ENCODE measurements at regions not wholly inside any gene's neighbourhood (a gene's known extent, or its start where the extent isn't known, plus 50 kb on each side); places are given as distances from the start of the nearest gene placed in this dataset.

DNA sequence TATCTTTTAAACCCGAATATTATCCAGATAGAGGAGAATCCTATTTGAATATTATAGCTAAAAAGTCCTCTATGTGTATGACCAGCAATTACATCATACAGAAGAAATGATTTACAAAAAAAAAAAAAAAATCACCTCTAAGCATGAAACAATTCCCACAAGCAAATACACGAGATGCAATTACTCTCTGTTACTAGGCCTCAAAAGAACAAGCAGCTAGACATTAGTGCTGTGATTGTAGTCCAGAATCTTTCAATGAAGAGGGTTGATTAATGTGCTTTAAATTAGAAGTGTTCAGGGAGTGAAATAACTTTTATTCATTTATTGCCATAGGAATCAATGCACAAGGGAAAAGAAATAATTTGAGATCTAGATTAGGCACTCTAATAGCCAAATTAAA, 1379.5 kb upstream of the GBE1 start:
- Histone ChIP-seq H3K4me2 (ENCODE audit: low read length) (no peak overlapping the region), H3K4me3 (ENCODE audit: low read length) (no peak overlapping the region), H4K5ac (ENCODE audit: low read length) (no peak overlapping the region), H2AK5ac (ENCODE audit: low read length) (no peak overlapping the region), H2BK5ac (ENCODE audit: low read length) (no peak overlapping the region), H3K18ac (ENCODE audit: low read length) (no peak overlapping the region), H3K79me1 (ENCODE audit: low read length) (no peaks in the 10 kb centered on the region), H3K27ac (ENCODE audit: low read depth, low read length) (no peak overlapping the region), H3K56ac (ENCODE audit: low read length) (no peak overlapping the region), H3K4ac (ENCODE audit: low read depth, low read length) (no peak overlapping the region), H3K4me1 (ENCODE audit: control insufficient read depth, low read depth, low read length) (no peaks in the 10 kb centered on the region), H3K9ac (ENCODE audit: low read length) (no peak overlapping the region), H3K36me3 (ENCODE audit: control insufficient read depth, insufficient read depth, low read length) (no peaks in the 10 kb centered on the region), H2BK15ac (replicated peaks; ENCODE audit: low read depth) (no peak overlapping the region), H3K23ac (ENCODE audit: low read length) (no peak overlapping the region), H4K8ac (ENCODE audit: low read depth, low read length) (no peak overlapping the region), H2BK120ac (ENCODE audit: low read depth, low read length) (no peak overlapping the region), H3K27me3 (ENCODE audit: insufficient read depth, low read length, poor library complexity) (no peaks in the 10 kb centered on the region), H3K79me2 (ENCODE audit: control insufficient read depth, insufficient read depth, low read length) (no peaks in the 10 kb centered on the region)
- no CpG with 5 or more reads among the region's 2 CpGs for WGBS (ENCODE audit: extremely low coverage, insufficient coverage, low lambda C conversion rate)
- DNase-seq = no peak

DNA sequence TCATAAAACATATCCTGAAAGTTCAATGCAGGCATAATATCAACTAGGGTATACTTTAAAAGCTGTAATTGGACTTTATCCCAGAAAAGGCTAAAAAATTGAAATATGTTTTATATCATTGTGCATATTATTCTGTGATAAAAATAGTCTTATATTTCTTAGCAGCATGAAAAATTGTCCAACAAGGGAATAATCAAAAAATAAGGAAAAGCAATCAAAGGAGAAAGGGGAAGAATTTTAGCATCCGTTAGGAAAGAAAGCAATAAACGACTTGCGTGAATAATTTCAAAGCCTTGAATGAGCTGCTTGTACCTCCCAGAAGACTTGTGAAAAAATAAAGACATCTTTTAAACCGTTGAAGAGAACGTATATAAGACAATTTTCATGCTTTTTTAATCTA, 1369.8 kb upstream of the GBE1 start:
- Histone ChIP-seq H3K56ac (ENCODE audit: low read length) (no peak overlapping the region), H3K36me3 (ENCODE audit: control insufficient read depth, insufficient read depth, low read length) (no peaks in the 10 kb centered on the region), H3K18ac (ENCODE audit: low read length) (no peak overlapping the region), H3K79me2 (ENCODE audit: control insufficient read depth, insufficient read depth, low read length) (no peaks in the 10 kb centered on the region), H3K4me2 (ENCODE audit: low read length) (no peak overlapping the region), H3K27ac (ENCODE audit: low read depth, low read length) (no peak overlapping the region), H3K23ac (ENCODE audit: low read length) (no peak overlapping the region), H3K4me1 (ENCODE audit: control insufficient read depth, low read depth, low read length) (no peaks in the 10 kb centered on the region), H3K4ac (ENCODE audit: low read depth, low read length) (no peak overlapping the region), H2BK120ac (ENCODE audit: low read depth, low read length) (no peak overlapping the region), H2AK5ac (ENCODE audit: low read length) (no peak overlapping the region), H2BK5ac (ENCODE audit: low read length) (no peak overlapping the region), H3K9ac (ENCODE audit: low read length) (no peak overlapping the region), H4K8ac (ENCODE audit: low read depth, low read length) (no peak overlapping the region), H3K79me1 (ENCODE audit: low read length) (no peaks in the 10 kb centered on the region), H3K4me3 (ENCODE audit: low read length) (no peak overlapping the region), H4K5ac (ENCODE audit: low read length) (no peak overlapping the region), H3K27me3 (ENCODE audit: insufficient read depth, low read length, poor library complexity) (no peaks in the 10 kb centered on the region), H2BK15ac (replicated peaks; ENCODE audit: low read depth) (no peak overlapping the region)
- DNase-seq = no peak
- WGBS (ENCODE audit: extremely low coverage, insufficient coverage, low lambda C conversion rate) = no CpG with 5 or more reads among the region's 5 CpGs

DNA sequence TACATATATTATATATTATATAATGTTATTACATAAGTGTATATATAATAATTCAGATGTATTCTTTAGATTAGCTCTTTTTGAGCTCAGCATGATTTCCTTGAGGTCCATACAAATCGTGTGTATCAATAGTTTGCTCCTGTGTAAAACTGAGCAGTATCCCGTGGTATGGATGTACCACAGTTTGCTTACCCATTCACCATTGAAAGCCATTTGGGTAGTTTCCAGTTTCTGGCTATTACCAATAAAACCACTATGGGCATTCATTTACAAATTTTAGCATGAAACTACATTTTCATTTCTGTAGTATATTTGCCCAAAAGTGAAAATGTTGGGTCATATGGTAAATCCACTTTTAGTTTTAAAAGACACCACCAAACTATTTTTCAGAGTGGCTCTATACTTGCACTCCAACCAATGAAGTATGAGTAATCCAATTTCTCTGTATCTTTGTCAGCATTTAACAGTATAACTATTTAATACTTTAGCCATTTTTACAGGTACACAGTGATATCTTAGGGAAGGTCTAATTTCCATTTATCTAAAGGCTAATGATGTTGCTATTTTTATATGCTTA, 1361.4 kb upstream of the GBE1 start:
- Histone ChIP-seq H3K4me2 (ENCODE audit: low read length) (no peak overlapping the region), H3K79me2 (ENCODE audit: control insufficient read depth, insufficient read depth, low read length) (no peaks in the 10 kb centered on the region), H3K79me1 (ENCODE audit: low read length) (no peaks in the 10 kb centered on the region), H3K56ac (ENCODE audit: low read length) (no peak overlapping the region), H3K4me1 (ENCODE audit: control insufficient read depth, low read depth, low read length) (no peaks in the 10 kb centered on the region), H3K9ac (ENCODE audit: low read length) (no peak overlapping the region), H3K18ac (ENCODE audit: low read length) (no peak overlapping the region), H4K5ac (ENCODE audit: low read length) (no peak overlapping the region), H3K4me3 (ENCODE audit: low read length) (no peak overlapping the region), H3K23ac (ENCODE audit: low read length) (no peak overlapping the region), H2AK5ac (ENCODE audit: low read length) (no peak overlapping the region), H2BK15ac (replicated peaks; ENCODE audit: low read depth) (no peak overlapping the region), H3K36me3 (ENCODE audit: control insufficient read depth, insufficient read depth, low read length) (no peaks in the 10 kb centered on the region), H3K27ac (ENCODE audit: low read depth, low read length) (no peak overlapping the region), H3K27me3 (ENCODE audit: insufficient read depth, low read length, poor library complexity) (no peaks in the 10 kb centered on the region), H4K8ac (ENCODE audit: low read depth, low read length) (no peak overlapping the region), H2BK120ac (ENCODE audit: low read depth, low read length) (no peak overlapping the region), H2BK5ac (ENCODE audit: low read length) (no peak overlapping the region), H3K4ac (ENCODE audit: low read depth, low read length) (no peak overlapping the region)
- WGBS (ENCODE audit: extremely low coverage, insufficient coverage, low lambda C conversion rate) = no CpG with 5 or more reads among the region's 2 CpGs
- DNase-seq = no peak

DNA sequence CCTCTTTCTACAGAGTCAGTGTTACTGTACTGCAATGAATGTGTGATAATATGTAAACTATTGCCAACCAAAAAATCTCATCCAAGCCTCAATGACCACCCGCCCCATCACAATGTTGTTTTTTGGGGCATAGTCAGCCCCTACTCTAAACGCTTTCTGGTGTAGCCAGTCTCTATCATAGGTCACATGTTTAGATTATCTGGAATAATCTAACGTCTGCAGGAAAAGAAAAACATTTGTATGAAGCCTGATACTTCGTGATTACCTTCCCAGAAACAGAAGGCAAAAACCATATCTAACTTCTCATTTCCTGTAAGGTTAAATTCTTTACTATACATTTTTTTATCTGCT, 1331.8 kb upstream of the GBE1 start:
- Histone ChIP-seq H2BK120ac (ENCODE audit: low read depth, low read length) (no peak overlapping the region), H4K8ac (ENCODE audit: low read depth, low read length) (no peak overlapping the region), H3K18ac (ENCODE audit: low read length) (no peak overlapping the region), H3K4me3 (ENCODE audit: low read length) (no peak overlapping the region), H4K5ac (ENCODE audit: low read length) (no peak overlapping the region), H3K4me2 (ENCODE audit: low read length) (no peak overlapping the region), H2BK15ac (replicated peaks; ENCODE audit: low read depth) (no peak overlapping the region), H3K27ac (ENCODE audit: low read depth, low read length) (no peak overlapping the region), H3K9ac (ENCODE audit: low read length) (no peak overlapping the region), H2AK5ac (ENCODE audit: low read length) (no peak overlapping the region), H3K23ac (ENCODE audit: low read length) (no peak overlapping the region), H2BK5ac (ENCODE audit: low read length) (no peak overlapping the region), H3K36me3 (ENCODE audit: control insufficient read depth, insufficient read depth, low read length) (no peaks in the 10 kb centered on the region), H3K79me2 (ENCODE audit: control insufficient read depth, insufficient read depth, low read length) (no peaks in the 10 kb centered on the region), H3K56ac (ENCODE audit: low read length) (no peak overlapping the region), H3K4me1 (ENCODE audit: control insufficient read depth, low read depth, low read length) (no peaks in the 10 kb centered on the region), H3K27me3 (ENCODE audit: insufficient read depth, low read length, poor library complexity) (no peaks in the 10 kb centered on the region), H3K79me1 (ENCODE audit: low read length) (no peaks in the 10 kb centered on the region), H3K4ac (ENCODE audit: low read depth, low read length) (no peak overlapping the region)
- WGBS (ENCODE audit: extremely low coverage, insufficient coverage, low lambda C conversion rate) = no CpG with 5 or more reads among the region's 4 CpGs
- DNase-seq = no peak

DNA sequence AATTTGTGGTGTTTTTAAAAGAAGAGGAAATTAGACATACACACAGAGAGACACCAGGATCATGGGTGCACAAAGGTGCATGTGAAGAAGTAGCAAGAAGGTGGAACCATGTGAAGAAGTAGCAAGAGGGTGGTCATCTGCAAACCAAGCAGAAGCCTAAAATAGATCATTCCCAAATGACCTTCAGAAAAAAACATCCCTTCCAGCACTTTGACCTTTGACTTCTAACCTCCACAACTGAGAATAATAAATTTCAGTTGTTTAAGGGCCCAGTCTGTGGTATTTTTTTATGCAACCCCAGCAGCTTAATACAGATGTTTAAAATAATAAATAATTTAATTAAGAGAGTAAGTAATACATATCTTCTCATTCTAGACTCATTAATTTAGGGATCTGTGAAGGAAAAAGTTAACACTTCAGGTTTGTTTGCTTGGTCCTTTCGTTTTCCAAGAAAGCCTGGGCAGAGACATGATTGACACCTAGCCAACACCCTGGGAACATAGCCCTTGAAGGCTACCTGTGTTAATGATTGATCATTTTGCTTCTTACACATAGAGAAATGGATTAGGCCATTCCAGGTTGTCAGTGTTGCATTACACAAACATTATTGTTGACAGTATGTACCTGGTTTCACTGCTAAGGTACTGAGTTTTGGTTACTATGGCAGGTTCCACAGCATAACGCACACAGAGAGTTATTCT, 1331.2 kb upstream of the GBE1 start:
- WGBS (ENCODE audit: extremely low coverage, insufficient coverage, low lambda C conversion rate) = no CpG with 5 or more reads among the region's 2 CpGs
- Histone ChIP-seq H3K4ac (ENCODE audit: low read depth, low read length) (no peak overlapping the region), H2BK120ac (ENCODE audit: low read depth, low read length) (no peak overlapping the region), H3K27me3 (ENCODE audit: insufficient read depth, low read length, poor library complexity) (no peaks in the 10 kb centered on the region), H3K9ac (ENCODE audit: low read length) (no peak overlapping the region), H3K23ac (ENCODE audit: low read length) (no peak overlapping the region), H3K36me3 (ENCODE audit: control insufficient read depth, insufficient read depth, low read length) (no peaks in the 10 kb centered on the region), H2AK5ac (ENCODE audit: low read length) (no peak overlapping the region), H3K79me2 (ENCODE audit: control insufficient read depth, insufficient read depth, low read length) (no peaks in the 10 kb centered on the region), H3K56ac (ENCODE audit: low read length) (no peak overlapping the region), H3K4me2 (ENCODE audit: low read length) (no peak overlapping the region), H3K4me3 (ENCODE audit: low read length) (no peak overlapping the region), H3K4me1 (ENCODE audit: control insufficient read depth, low read depth, low read length) (no peaks in the 10 kb centered on the region), H4K8ac (ENCODE audit: low read depth, low read length) (no peak overlapping the region), H2BK15ac (replicated peaks; ENCODE audit: low read depth) (no peak overlapping the region), H4K5ac (ENCODE audit: low read length) (no peak overlapping the region), H3K79me1 (ENCODE audit: low read length) (no peaks in the 10 kb centered on the region), H3K27ac (ENCODE audit: low read depth, low read length) (no peak overlapping the region), H3K18ac (ENCODE audit: low read length) (no peak overlapping the region), H2BK5ac (ENCODE audit: low read length) (no peak overlapping the region)
- DNase-seq = no peak

DNA sequence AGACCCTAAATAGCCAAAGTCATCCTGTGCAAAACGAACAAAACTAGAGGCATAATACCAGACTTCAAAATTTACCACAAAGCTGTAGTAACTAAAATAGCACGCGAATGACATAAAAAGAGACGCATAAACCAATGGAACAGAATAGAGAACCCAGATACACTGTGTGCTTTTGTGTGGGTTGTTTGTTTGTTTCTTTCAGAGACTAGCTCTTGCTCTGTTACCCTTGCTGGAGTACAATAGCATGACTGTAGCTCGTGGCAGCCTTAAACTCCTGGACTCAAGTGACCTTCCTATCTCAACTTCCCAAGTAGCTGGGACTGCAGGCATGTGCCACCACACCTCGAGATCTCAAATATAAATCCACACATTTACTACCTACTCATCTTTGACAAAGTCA, 1314.6 kb upstream of the GBE1 start:
- WGBS (ENCODE audit: extremely low coverage, insufficient coverage, low lambda C conversion rate) = no CpG with 5 or more reads among the region's 6 CpGs
- Histone ChIP-seq H3K36me3 (ENCODE audit: control insufficient read depth, insufficient read depth, low read length) (no peaks in the 10 kb centered on the region), H3K9ac (ENCODE audit: low read length) (no peak overlapping the region), H3K4me3 (ENCODE audit: low read length) (no peak overlapping the region), H3K27ac (ENCODE audit: low read depth, low read length) (no peak overlapping the region), H2BK120ac (ENCODE audit: low read depth, low read length) (no peak overlapping the region), H4K5ac (ENCODE audit: low read length) (no peak overlapping the region), H3K23ac (ENCODE audit: low read length) (no peak overlapping the region), H3K79me2 (ENCODE audit: control insufficient read depth, insufficient read depth, low read length) (no peaks in the 10 kb centered on the region), H3K4me1 (ENCODE audit: control insufficient read depth, low read depth, low read length) (no peaks in the 10 kb centered on the region), H3K18ac (ENCODE audit: low read length) (no peak overlapping the region), H3K27me3 (ENCODE audit: insufficient read depth, low read length, poor library complexity) (no peaks in the 10 kb centered on the region), H4K8ac (ENCODE audit: low read depth, low read length) (no peak overlapping the region), H3K56ac (ENCODE audit: low read length) (no peak overlapping the region), H3K4me2 (ENCODE audit: low read length) (no peak overlapping the region), H2AK5ac (ENCODE audit: low read length) (no peak overlapping the region), H3K4ac (ENCODE audit: low read depth, low read length) (no peak overlapping the region), H2BK5ac (ENCODE audit: low read length) (no peak overlapping the region), H3K79me1 (ENCODE audit: low read length) (no peaks in the 10 kb centered on the region), H2BK15ac (replicated peaks; ENCODE audit: low read depth) (no peak overlapping the region)
- no peak for DNase-seq
